K562 (cell line): ENCODE measurements at regions not wholly inside any gene's neighbourhood (a gene's known extent, or its start where the extent isn't known, plus 50 kb on each side); places are given as distances from the start of the nearest gene placed in this dataset.

ENCODE experiments used
- ATAC-seq: fragments of 200-7000 bp; cut with Tn5 transposase; 3 replicates; pipeline ENCODE4 v1.9.1; 2020; ENCODE audit warnings: moderate library complexity
- BruUV-seq: library from RNA; stranded (reverse); fragments of 400-500 nt; replicated peaks from 2 replicates; lab custom pipeline; 2021; lab: Mats Ljungman, UMichigan
- CTCF ChIA-PET: fragments of 300-600 bp; formaldehyde crosslinking; extraction: SDS; loops from one replicate; lab custom pipeline; 2021; ENCODE audit warnings: low intra/inter-chr PET ratio; lab: Yijun Ruan, JAX
- POLR2A ChIA-PET: fragments of 300-600, 350-650 bp; sonication (Branson Sonifier 250); formaldehyde crosslinking; extraction: SDS; loops from one replicate; lab custom pipeline; 2021; ENCODE audit warnings: antibody characterized with exemption, inconsistent platforms; lab: Yijun Ruan, JAX
- DNase-seq, 4 experiments: peaks; one replicate each; pipeline versions ENCODE4 v3.0.0 to v3.0.0-alpha.2; 2011 to 2018; ENCODE audit warnings: low spot score in 3 of 4, mixed read lengths in 3 of 4; ENCODE audit errors: extremely low read depth in 1 of 4
- FAIRE-seq: peaks from 2 replicates; lab custom pipeline; 2011; peaks lifted over from hg19 to GRCh38; lab: Jason Lieb, UNC
- H2AFZ ChIP-seq: 2 replicates; pipeline ENCODE4 v1.6.0; 2011; ENCODE audit warnings: low read depth, low read length, control low read depth, inconsistent platforms
- H3K27ac ChIP-seq: fragments of 200-600 bp; 3 replicates; pipeline ENCODE4 v1.8.0; 2011; ENCODE audit warnings: low read depth, mild to moderate bottlenecking, control low read depth, inconsistent platforms, low read length, moderate library complexity, mixed read lengths; ENCODE audit errors: extremely low read depth
- H3K27me3 ChIP-seq, 2 experiments: fragments of 300-600 bp in 1 of 2; 2 replicates in 1 of 2; 3 replicates in 1 of 2; pipeline versions ENCODE4 v1.6.0 to v1.8.0; 2011; ENCODE audit warnings: inconsistent platforms in 2 of 2, low read length in 2 of 2, mild to moderate bottlenecking in 1 of 2, mixed read lengths in 1 of 2, moderate library complexity in 1 of 2; ENCODE audit not compliant: control insufficient read depth in 2 of 2, insufficient read depth in 2 of 2
- H3K36me3 ChIP-seq: fragments of 300-600 bp; 3 replicates; pipeline ENCODE4 v1.8.0; 2011; ENCODE audit warnings: mild to moderate bottlenecking, low read length, inconsistent platforms; ENCODE audit not compliant: control insufficient read depth, insufficient read depth
- H3K4me1 ChIP-seq, 2 experiments: fragments of 200-600 bp in 1 of 2; replicated peaks in 1 of 2; 2 replicates in 1 of 2; 3 replicates in 1 of 2; pipeline versions ENCODE4 v1.5.1 to v1.8.0; 2011; ENCODE audit warnings: inconsistent platforms in 2 of 2, low read length in 2 of 2, mild to moderate bottlenecking in 1 of 2, mixed read lengths in 1 of 2, moderate library complexity in 1 of 2; ENCODE audit not compliant: control insufficient read depth in 2 of 2, insufficient read depth in 2 of 2
- H3K4me2 ChIP-seq: 2 replicates; pipeline ENCODE4 v1.6.1; 2011; ENCODE audit warnings: low read length, control low read depth, inconsistent platforms, mixed read lengths; ENCODE audit not compliant: insufficient read depth
- H3K4me3 ChIP-seq: fragments of 200-600 bp; sonication (generic), shearing (Covaris generic); 2 replicates; pipeline ENCODE4 v1.5.1; 2016; ENCODE audit warnings: control low read depth, inconsistent platforms
- H3K79me2 ChIP-seq: fragments of 200-600 bp; 3 replicates; pipeline ENCODE4 v1.8.0; 2011; ENCODE audit warnings: low read length, inconsistent platforms; ENCODE audit not compliant: control insufficient read depth, insufficient read depth
- H3K9ac ChIP-seq, 2 experiments: 2 replicates each; pipeline versions ENCODE4 v1.6.0 to v1.6.1; 2011; ENCODE audit warnings: low read depth in 2 of 2, low read length in 2 of 2, control low read depth in 1 of 2, inconsistent platforms in 1 of 2, mild to moderate bottlenecking in 1 of 2, mixed read lengths in 1 of 2; ENCODE audit not compliant: insufficient read depth in 1 of 2
- H3K9me1 ChIP-seq: one replicate; pipeline ENCODE4 v1.6.0; 2011; ENCODE audit warnings: inconsistent platforms, mild to moderate bottlenecking, low read length, moderate library complexity; ENCODE audit not compliant: control insufficient read depth, insufficient read depth
- H3K9me3 ChIP-seq: replicated peaks from 2 replicates; pipeline ENCODE4 v1.5.1; 2011; ENCODE audit warnings: low read depth, low read length, inconsistent platforms; ENCODE audit not compliant: control insufficient read depth, insufficient read depth
- H4K20me1 ChIP-seq: replicated peaks from 2 replicates; pipeline ENCODE4 v1.6.1; 2011; ENCODE audit warnings: low read length, inconsistent platforms, mixed read lengths; ENCODE audit not compliant: control insufficient read depth, insufficient read depth
- GTF2A2 ChIP-seq: IDR thresholded peaks from 2 replicates; pipeline ENCODE4 v1.6.1; 2016; ENCODE audit warnings: mild to moderate bottlenecking, missing genetic modification characterization, missing compliant biosample characterization
- KLF1 ChIP-seq: fragments of 450-650 bp; IDR thresholded peaks from 2 replicates; pipeline ENCODE4 v1.6.1; 2016; ENCODE audit warnings: missing genetic modification characterization, missing compliant biosample characterization
- POU5F1 ChIP-seq: fragments of 150-350 bp; IDR thresholded peaks from 2 replicates; pipeline ENCODE4 v1.6.1; 2014; ENCODE audit warnings: borderline replicate concordance, low read length, low read depth, mild to moderate bottlenecking; ENCODE audit not compliant: partially characterized antibody
- ZBTB49 ChIP-seq: sonication (generic); formaldehyde crosslinking; IDR thresholded peaks from 2 replicates; pipeline ENCODE4 v1.8.0; 2022; ENCODE audit warnings: missing genetic modification reagents, mild to moderate bottlenecking, borderline replicate concordance
- ZC3H8 ChIP-seq: fragments of 450-650 bp; IDR thresholded peaks from 2 replicates; pipeline ENCODE4 v1.6.1; 2017
- WGBS: fragments of 100-300 bp; shearing (Covaris generic); methylation state at CpG from one replicate; pipeline ENCODE4 v1.1.6; 2016; ENCODE audit warnings: low coverage, mixed read lengths; ENCODE audit not compliant: insufficient coverage; ENCODE audit errors: missing lambda C conversion rate; 5-methylcytosine and 5-hydroxymethylcytosine counted together
- in situ Hi-C: fragments of 300-500 bp; cut with MboI; formaldehyde crosslinking; loops from 4 replicates; pipeline ENCODE4 v1.15.0; 2018; ENCODE audit warnings: inconsistent platforms, mixed read lengths
- intact Hi-C: fragments of 100-400 bp; cut with micrococcal nuclease; formaldehyde crosslinking; loops from 2 replicates; pipeline ENCODE4 v1.14.2; 2022

- H4K20me1 ChIP-seq, result no peaks in the 10 kb centered on the region
- H2AFZ ChIP-seq, result no peak overlapping the region
- H3K79me2 ChIP-seq, result no peaks in the 10 kb centered on the region
- no peak for FAIRE-seq
- H3K4me3 ChIP-seq, result no peak overlapping the region
- no peak for ATAC-seq
- H3K9me3 ChIP-seq, result no peaks in the 10 kb centered on the region
- no peaks in the 10 kb centered on the region for H3K4me1 ChIP-seq
- CTCF ChIA-PET, result no interaction called here
- TF ChIP-seq POU5F1 (no peak), ZC3H8 (no peak), ZBTB49 (CRISPR knock-in tag) (no peak), KLF1 (tag) (no peak), GTF2A2 (tag) (no peak)
- no peak overlapping the region for H3K4me2 ChIP-seq
- no TSS peak for BruUV-seq
- H3K9ac ChIP-seq, result no peak overlapping the region
- no peaks in the 10 kb centered on the region for H3K9me1 ChIP-seq
- in situ Hi-C loops (no loop called here), intact Hi-C loops (no loop called here)
- no peak for DNase-seq
- POLR2A ChIA-PET, result no interaction called here
- no peak overlapping the region for H3K27ac ChIP-seq
- no peaks in the 10 kb centered on the region for H3K36me3 ChIP-seq
- H3K27me3 ChIP-seq, result peaks cover 6 to 11% of the 10 kb centered on the region in 2 experiments; a peak in 3 of 5 replicates
- 3% methylated on average over 4 of the region's 4 CpGs for WGBS
Measured at GRCh38 chr5:71816307-71816706, 97.2 kb downstream of the CARTPT start.
